Lung (tissue), 11 donors: ENCODE measurements at regions not wholly inside any gene's neighbourhood (a gene's known extent, or its start where the extent isn't known, plus 50 kb on each side); places are given as distances from the start of the nearest gene placed in this dataset.

Experiments
- ATAC-seq: fragments of 200-7000 bp; cut with Tn5 transposase; one replicate; pipeline ENCODE4 v1.9.1; 2020; ENCODE audit warnings: moderate number of reproducible peaks; ENCODE audit not compliant: insufficient read depth, low FRiP score
- DNase-seq, 3 donors: peaks; one replicate each; pipeline ENCODE4 v3.0.0-alpha.2; 2013 to 2017
- H3K27ac ChIP-seq, 2 donors: one replicate each; pipeline ENCODE4 v1.5.1; 2013; ENCODE audit warnings: mild to moderate bottlenecking in 2 of 2, moderate library complexity in 2 of 2, control low read depth in 1 of 2, inconsistent platforms in 1 of 2, low read depth in 1 of 2, low read length in 1 of 2
- H3K27me3 ChIP-seq, 3 donors: one replicate each; pipeline ENCODE4 v1.5.1; 2013; ENCODE audit warnings: low read length in 2 of 3; ENCODE audit not compliant: control insufficient read depth in 3 of 3, insufficient read depth in 3 of 3
- H3K36me3 ChIP-seq, 4 donors: one replicate each; pipeline ENCODE4 v1.5.1; 2013; ENCODE audit warnings: low read length in 4 of 4, mild to moderate bottlenecking in 1 of 4, moderate library complexity in 1 of 4; ENCODE audit not compliant: control insufficient read depth in 4 of 4, insufficient read depth in 4 of 4
- H3K4me1 ChIP-seq, 5 donors: one replicate each; pipeline ENCODE4 v1.5.1; 2013; ENCODE audit warnings: low read length in 5 of 5, mild to moderate bottlenecking in 2 of 5, moderate library complexity in 1 of 5; ENCODE audit not compliant: control insufficient read depth in 5 of 5, insufficient read depth in 5 of 5
- H3K4me3 ChIP-seq: one replicate; pipeline ENCODE4 v1.5.1; 2013; ENCODE audit warnings: mild to moderate bottlenecking, control low read depth, moderate library complexity
- H3K9ac ChIP-seq, 2 donors: one replicate each; pipeline ENCODE4 v1.5.1; 2013; ENCODE audit warnings: low read length in 2 of 2, control low read depth in 1 of 2; ENCODE audit not compliant: insufficient read depth in 1 of 2
- H3K9me3 ChIP-seq, 4 donors: one replicate each; pipeline ENCODE4 v1.5.1; 2013; ENCODE audit warnings: low read length in 3 of 4, mild to moderate bottlenecking in 1 of 4, moderate library complexity in 1 of 4; ENCODE audit not compliant: control insufficient read depth in 4 of 4, insufficient read depth in 3 of 4
- CTCF ChIP-seq: IDR thresholded peaks from 2 replicates; pipeline ENCODE4 v1.5.1; 2012; ENCODE audit warnings: mild to moderate bottlenecking; ENCODE audit errors: control extremely low read depth, extremely low read depth
- WGBS, 2 donors: extraction: QIAGEN DNeasy Blood & Tissue Kit; methylation state at CpG; one replicate each; pipeline ENCODE4 v1.1.7; 2013; 5-methylcytosine and 5-hydroxymethylcytosine counted together
- donor health status: control.
- donor health status: control.
- donor health status: Bipolar disorder and iron deficiency.
- donor health status: healthy.
- donor health status: DM: yes; HTN: yes; CAD: no.

- no peaks in the 10 kb centered on the region for H3K9me3 ChIP-seq
- H3K36me3 ChIP-seq: no peaks in the 10 kb centered on the region
- H3K4me1 ChIP-seq: peaks cover 0 to 4% (median 0%) of the 10 kb centered on the region in 5 donors
- no peaks in the 10 kb centered on the region for H3K27me3 ChIP-seq
- H3K4me3 ChIP-seq: no peak overlapping the region
- no peak overlapping the region for H3K9ac ChIP-seq
- no peak overlapping the region for H3K27ac ChIP-seq
- DNase-seq (no peak), ATAC-seq (no peak)
- no peak for TF ChIP-seq CTCF
These were observed 224.6 kb upstream of the GOT2 start for GRCh38 chr16:58958749-58959148.

GRCh38 chr16:58948244-58948643 lies 214.1 kb upstream of the GOT2 start:
- H3K9ac ChIP-seq: no peak overlapping the region
- no peak overlapping the region for H3K27ac ChIP-seq
- H3K4me3 ChIP-seq: no peak overlapping the region
- 41 to 76% methylated on average over 1 of the region's 1 CpG for WGBS, 2 donors
- ATAC-seq (no peak), DNase-seq (no peak)
- H3K4me1 ChIP-seq: no peaks in the 10 kb centered on the region
- H3K36me3 ChIP-seq: no peaks in the 10 kb centered on the region
- H3K27me3 ChIP-seq: no peaks in the 10 kb centered on the region
- H3K9me3 ChIP-seq: peaks cover 0 to 4% (median 3%) of the 10 kb centered on the region in 4 donors
- TF ChIP-seq CTCF: no peak

- no peak overlapping the region for H3K4me3 ChIP-seq
- no peak for ATAC-seq
- H3K9ac ChIP-seq: no peak overlapping the region
- no peak overlapping the region for H3K27ac ChIP-seq
- H3K4me1 ChIP-seq: peaks cover 0 to 10% (median 0%) of the 10 kb centered on the region in 5 donors
- no peak for TF ChIP-seq CTCF
- no peak for DNase-seq
- no peaks in the 10 kb centered on the region for H3K27me3 ChIP-seq
- H3K9me3 ChIP-seq: no peaks in the 10 kb centered on the region
- 87 to 98% methylated on average over 2 of the region's 2 CpGs for WGBS, 2 donors
- H3K36me3 ChIP-seq: no peaks in the 10 kb centered on the region
These were observed 206.5 kb upstream of the GOT2 start for GRCh38 chr16:58940609-58941008.

- peak in 2 of 3 donors; percentile 32 to 38 for DNase-seq
- TF ChIP-seq CTCF: no peak
These were observed 204.7 kb upstream of the GOT2 start for GRCh38 chr16:58938811-58939210.

More at GRCh38 chr16:58938811-58939210, 204.7 kb upstream of the GOT2 start:
- 50 to 71% methylated on average over 7 of the region's 7 CpGs for WGBS, 2 donors
- no peak for ATAC-seq
- H3K9ac ChIP-seq: no peak overlapping the region
- H3K27me3 ChIP-seq: no peaks in the 10 kb centered on the region
- no peak overlapping the region for H3K4me3 ChIP-seq
- H3K36me3 ChIP-seq: no peaks in the 10 kb centered on the region
- H3K27ac ChIP-seq: no peak overlapping the region
- H3K4me1 ChIP-seq: peaks cover 0 to 10% (median 0%) of the 10 kb centered on the region in 5 donors
- H3K9me3 ChIP-seq: no peaks in the 10 kb centered on the region
